ENCODE measurements at regions not wholly inside any gene's neighbourhood (a gene's known extent, or its start where the extent isn't known, plus 50 kb on each side); places are given as distances from the start of the nearest gene placed in this dataset.

- no peaks in the 10 kb centered on the region for H3K27me3 Mint-ChIP-seq (ENCODE audit: unreplicated experiment)
- H3K9me3 Mint-ChIP-seq (ENCODE audit: unreplicated experiment), result peaks cover 1% of the 10 kb centered on the region
- H3K4me3 Mint-ChIP-seq (ENCODE audit: unreplicated experiment), result no peak overlapping the region
- H3K4me1 Mint-ChIP-seq (ENCODE audit: low read depth, unreplicated experiment), result peaks cover 7% of the 10 kb centered on the region
- H3K27ac Mint-ChIP-seq (ENCODE audit: unreplicated experiment), result no peak overlapping the region
- peaks cover 4% of the 10 kb centered on the region for H3K36me3 Mint-ChIP-seq (ENCODE audit: unreplicated experiment)
- no peak for DNase-seq
- no peak for TF ChIP-seq CTCF (IDR thresholded peaks at IDR 0.05; ENCODE audit: partially characterized antibody, unreplicated experiment)
Observed at GRCh38 chr3:73745526-73746191, 120.9 kb upstream of the PDZRN3 start.

- no peak overlapping the region for H3K4me3 Mint-ChIP-seq (ENCODE audit: unreplicated experiment)
- no peak for TF ChIP-seq CTCF (IDR thresholded peaks at IDR 0.05; ENCODE audit: partially characterized antibody, unreplicated experiment)
- peaks cover 2% of the 10 kb centered on the region for H3K27me3 Mint-ChIP-seq (ENCODE audit: unreplicated experiment)
- DNase-seq, result no peak
- H3K27ac Mint-ChIP-seq (ENCODE audit: unreplicated experiment), result no peak overlapping the region
- peaks cover 25% of the 10 kb centered on the region for H3K4me1 Mint-ChIP-seq (ENCODE audit: low read depth, unreplicated experiment)
- no peaks in the 10 kb centered on the region for H3K36me3 Mint-ChIP-seq (ENCODE audit: unreplicated experiment)
- H3K9me3 Mint-ChIP-seq (ENCODE audit: unreplicated experiment), result peaks cover 1% of the 10 kb centered on the region
Observed at GRCh38 chr3:73743551-73743950, 118.8 kb upstream of the PDZRN3 start.

- no peaks in the 10 kb centered on the region for H3K36me3 Mint-ChIP-seq (ENCODE audit: unreplicated experiment)
- H3K9me3 Mint-ChIP-seq (ENCODE audit: unreplicated experiment), result peaks cover 1% of the 10 kb centered on the region
- H3K27ac Mint-ChIP-seq (ENCODE audit: unreplicated experiment), result no peak overlapping the region
- H3K4me3 Mint-ChIP-seq (ENCODE audit: unreplicated experiment), result peak overlapping the region; percentile 57
- H3K27me3 Mint-ChIP-seq (ENCODE audit: unreplicated experiment), result peaks cover 2% of the 10 kb centered on the region
- no peak for TF ChIP-seq CTCF (IDR thresholded peaks at IDR 0.05; ENCODE audit: partially characterized antibody, unreplicated experiment)
- no peak for DNase-seq
- H3K4me1 Mint-ChIP-seq (ENCODE audit: low read depth, unreplicated experiment), result peaks cover 22% of the 10 kb centered on the region
Observed at GRCh38 chr3:73739791-73740453, 115.2 kb upstream of the PDZRN3 start.

- H3K9me3 Mint-ChIP-seq (ENCODE audit: unreplicated experiment), result peaks cover 1% of the 10 kb centered on the region
- peaks cover 27% of the 10 kb centered on the region for H3K4me1 Mint-ChIP-seq (ENCODE audit: low read depth, unreplicated experiment)
- H3K27ac Mint-ChIP-seq (ENCODE audit: unreplicated experiment), result no peak overlapping the region
- peaks cover 2% of the 10 kb centered on the region for H3K27me3 Mint-ChIP-seq (ENCODE audit: unreplicated experiment)
- DNase-seq, result no peak
- H3K36me3 Mint-ChIP-seq (ENCODE audit: unreplicated experiment), result no peaks in the 10 kb centered on the region
- no peak overlapping the region for H3K4me3 Mint-ChIP-seq (ENCODE audit: unreplicated experiment)
- TF ChIP-seq CTCF (IDR thresholded peaks at IDR 0.05; ENCODE audit: partially characterized antibody, unreplicated experiment), result no peak
Observed at GRCh38 chr3:73738711-73739110, 114.0 kb upstream of the PDZRN3 start.
